HG03039 (cell line): ENCODE measurements at regions not wholly inside any gene's neighbourhood (a gene's known extent, or its start where the extent isn't known, plus 50 kb on each side); places are given as distances from the start of the nearest gene placed in this dataset.
"Not testable (repeated sequence)": the region's sequence is repeated elsewhere in the genome, so short reads cannot be mapped to it uniquely, and the experiment has no call there.

Experiments
- ATAC-seq: cut with Tn5 transposase; IDR thresholded peaks from one replicate; pipeline ENCODE4 v1.9.1; 2021; ENCODE audit warnings: mild to moderate bottlenecking, moderate library complexity; ENCODE audit not compliant: unreplicated experiment

DNA sequence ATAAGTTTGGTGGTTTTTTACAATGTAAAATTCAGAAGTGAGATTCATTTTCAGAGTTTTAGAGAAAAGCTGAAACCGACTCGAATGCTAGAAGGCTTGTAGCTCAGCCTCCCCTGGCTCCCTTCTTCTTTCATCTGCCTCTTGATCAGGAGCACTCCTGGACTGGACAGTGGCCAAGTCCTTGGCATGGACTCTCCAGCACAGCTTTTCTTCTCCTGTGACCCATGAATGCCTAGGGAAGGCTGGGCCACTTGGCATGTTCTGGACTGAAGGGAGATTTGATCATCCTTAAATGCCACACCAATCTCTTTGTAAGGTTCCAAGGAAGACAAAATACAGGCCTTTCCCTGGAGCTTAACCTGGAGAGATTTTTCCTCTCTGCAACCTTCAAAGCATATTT is 384.0 kb upstream of the SASH1 start:
- ATAC-seq, result no peak

DNA sequence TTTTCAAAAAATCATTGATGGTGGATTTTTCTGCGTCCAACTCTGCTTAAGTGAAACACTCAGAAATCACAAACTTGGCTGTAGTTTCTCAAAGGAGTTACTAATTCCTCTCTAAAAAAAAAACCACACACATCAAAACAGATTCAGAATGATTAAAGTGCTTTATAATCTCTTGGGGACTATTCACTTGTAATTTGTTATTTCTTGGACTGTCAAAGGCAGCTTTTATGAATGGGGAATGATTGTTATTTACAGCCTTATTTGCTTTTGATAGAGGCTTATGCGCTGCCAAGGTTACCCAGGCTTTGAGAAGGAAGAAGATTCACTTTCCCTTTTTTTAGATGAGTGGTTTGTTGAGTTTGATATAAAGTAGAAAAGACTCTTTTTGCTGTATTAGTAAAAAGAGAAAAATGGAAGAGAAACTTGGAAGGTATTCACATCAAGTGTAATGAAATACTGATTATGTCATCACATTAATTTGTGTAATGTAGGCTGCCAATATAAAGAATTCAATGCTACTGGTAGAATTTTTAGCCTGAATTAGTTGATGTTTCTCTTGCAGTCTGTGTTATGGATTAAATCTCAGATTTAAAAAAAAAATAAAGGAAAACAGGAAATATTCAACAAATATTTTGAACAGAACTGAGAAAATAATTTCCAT is 381.0 kb upstream of the SASH1 start:
- no peak for ATAC-seq

DNA sequence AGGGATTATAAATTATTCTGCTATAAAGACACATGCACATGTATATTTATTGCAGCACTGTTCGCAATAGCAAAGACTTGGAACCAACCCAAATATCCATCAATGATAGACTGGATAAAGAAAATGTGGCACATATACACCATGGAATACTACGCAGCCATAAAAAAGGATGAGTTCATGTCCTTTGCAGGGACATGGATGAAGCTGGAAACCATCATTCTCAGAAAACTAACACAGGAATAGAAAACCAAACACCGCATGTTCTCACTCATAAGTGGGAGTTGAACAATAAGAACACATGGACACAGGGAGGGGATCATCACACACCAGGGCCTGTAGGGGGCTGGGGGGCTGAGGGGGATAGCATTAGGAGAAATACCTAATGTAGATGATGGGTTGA is 377.2 kb upstream of the SASH1 start:
- not testable (repeated sequence) for ATAC-seq

DNA sequence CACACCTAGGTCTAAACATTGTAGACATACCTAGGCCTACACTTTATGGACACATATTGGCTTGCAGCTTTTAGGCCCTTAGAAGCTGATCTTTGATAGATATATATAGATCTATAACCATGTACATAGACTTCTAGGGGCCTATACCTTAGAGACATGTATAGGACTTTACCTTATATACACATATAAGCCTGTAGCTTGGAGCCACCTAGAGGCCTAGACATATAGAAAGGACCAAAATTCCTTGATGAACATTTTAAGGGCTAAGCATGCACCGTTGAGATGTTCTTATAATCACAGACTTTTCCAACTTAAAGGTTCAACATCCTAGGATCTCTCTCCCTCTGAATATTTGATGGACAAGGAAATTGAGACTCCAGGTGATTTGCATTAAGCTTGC is 371.7 kb upstream of the SASH1 start:
- no peak for ATAC-seq

DNA sequence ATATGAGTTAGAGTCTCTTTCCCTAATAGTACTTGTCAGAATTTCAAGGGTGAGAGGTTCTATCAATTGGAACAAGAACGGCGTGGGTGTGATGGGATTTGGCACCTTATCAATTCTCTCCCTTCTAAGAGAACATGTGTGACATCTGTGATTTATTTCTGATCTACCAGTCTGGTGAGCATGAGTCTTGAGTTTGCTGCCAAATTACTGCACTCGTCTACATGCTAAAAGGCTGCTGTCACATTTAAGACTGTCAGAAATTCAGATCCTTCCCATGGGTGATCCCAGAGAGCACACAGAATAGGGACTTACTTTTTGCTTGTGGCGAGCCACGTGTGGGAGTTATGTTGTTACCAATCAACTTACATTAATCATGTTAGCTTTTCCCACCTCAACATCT is 370.2 kb upstream of the SASH1 start:
- no peak for ATAC-seq

DNA sequence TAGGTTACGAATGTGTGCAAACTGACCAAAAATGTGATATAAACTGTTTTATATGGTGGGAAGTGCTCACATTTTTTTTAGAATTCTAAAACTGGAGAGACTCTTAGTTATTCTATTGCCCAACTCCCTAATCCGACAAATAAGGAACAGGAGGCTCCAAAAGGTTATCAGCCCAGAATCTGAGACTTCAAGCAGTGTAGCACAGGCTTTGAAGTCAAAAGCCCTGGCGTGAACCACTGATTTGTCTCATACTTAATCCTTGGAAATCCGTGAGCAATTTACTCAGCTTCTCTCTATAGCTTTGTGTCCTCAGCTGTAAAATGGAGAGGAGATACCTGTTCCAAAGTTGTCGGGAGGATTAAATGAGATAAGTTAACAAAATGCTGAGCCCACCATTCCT is 368.8 kb upstream of the SASH1 start:
- ATAC-seq, result no peak

DNA sequence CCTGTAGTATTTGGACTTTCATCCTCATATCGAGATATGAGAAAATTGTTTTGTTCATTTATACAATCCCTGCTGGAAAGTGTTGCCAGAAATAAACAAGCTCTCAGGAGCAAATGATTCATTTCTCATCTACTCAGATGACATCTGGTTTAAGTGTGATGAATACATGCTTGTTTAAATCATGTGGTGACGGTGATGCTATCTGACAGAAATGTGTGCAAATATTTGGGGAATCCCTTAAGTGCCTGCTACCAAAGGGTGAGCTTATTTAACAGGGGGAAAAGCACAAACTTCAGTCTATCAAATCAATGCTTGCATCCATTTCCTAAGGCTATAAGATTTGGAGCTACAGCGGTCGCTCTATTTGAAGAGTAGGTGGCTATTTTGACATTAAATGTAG is 368.3 kb upstream of the SASH1 start:
- ATAC-seq, result no peak

DNA sequence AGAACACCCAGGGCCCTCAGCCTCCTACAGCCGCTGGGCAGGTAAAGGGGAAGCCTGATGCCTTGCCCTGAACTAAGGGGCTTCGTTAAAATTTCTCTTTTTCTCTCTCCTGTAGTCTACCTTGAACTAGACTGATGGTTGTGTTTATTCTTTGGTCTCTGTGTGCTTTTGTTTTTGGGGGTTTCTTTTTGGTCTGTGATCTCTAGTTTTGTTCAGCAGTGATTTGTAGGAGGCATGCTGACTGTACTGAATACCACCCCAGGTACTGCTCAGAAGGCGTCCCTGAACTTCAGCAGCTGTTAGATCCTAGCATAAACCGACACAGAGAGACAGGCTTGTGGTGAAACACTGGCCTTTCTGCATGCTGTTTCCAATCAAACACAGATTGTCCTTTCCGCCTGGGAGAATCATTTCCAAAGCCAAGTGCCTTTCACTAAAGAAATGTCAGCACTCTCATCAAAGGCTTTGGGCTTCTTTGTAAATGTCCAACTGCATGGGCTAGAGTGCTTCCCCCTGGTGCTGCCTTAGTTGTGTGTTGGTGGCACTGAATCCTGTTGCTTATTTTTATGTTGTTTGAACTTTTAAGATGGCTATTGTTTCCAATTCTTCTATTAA is 364.7 kb upstream of the SASH1 start:
- no peak for ATAC-seq

DNA sequence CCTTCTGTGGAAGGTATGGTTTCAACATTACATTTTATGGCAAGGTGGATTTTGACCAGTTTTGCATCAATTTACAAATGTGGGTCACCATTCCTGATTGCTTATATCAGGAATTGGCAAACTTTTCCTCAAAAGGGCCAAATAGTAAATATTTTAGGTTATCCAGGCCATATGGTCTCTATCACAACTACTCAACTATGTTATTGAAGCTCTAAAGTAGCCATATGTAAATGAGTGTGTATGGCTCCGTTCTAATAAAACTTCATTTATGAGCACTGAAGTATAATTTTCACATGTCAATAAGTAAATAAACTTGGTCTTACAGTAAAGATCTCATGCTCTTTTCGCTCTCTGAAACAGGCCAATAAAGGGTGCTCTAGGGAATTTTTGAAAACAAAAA is 362.7 kb upstream of the SASH1 start:
- no peak for ATAC-seq

DNA sequence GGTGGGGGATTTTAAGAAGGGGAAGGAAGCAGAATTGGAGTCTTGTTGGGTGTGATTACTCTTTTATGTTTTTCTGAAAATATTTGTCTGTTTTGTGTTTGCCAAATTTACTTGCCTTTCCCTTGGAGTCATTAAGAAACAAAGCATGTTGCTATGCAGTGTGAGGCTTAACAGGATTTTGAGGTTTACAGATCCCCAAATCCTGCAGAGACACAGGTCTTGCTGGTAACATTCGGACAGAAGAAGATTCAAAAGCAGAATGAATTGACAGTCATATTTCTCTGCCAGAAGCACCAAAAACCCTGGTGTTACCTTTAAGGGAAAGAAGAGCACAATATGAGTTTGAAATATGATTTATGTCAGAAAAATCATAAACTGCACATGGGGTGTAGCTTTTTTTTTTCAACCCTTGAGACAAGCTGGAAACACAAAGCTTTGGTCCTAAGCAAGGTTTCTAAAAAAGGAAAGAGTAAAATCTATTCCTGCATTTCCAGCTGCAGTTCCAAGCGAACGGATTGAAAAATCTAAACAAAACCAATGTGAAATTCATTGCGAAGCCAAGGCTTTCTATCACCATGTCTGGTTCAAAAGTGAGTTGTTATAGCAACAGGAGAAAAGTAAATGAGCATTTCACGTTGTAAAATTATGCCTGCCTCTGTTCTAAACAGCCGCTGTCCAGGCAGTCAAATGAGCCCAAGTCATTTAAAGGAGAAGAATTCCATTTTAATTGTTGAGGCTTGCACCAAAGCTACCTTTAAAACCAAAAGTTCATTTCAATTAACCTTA is 358.9 kb upstream of the SASH1 start:
- ATAC-seq, result no peak

DNA sequence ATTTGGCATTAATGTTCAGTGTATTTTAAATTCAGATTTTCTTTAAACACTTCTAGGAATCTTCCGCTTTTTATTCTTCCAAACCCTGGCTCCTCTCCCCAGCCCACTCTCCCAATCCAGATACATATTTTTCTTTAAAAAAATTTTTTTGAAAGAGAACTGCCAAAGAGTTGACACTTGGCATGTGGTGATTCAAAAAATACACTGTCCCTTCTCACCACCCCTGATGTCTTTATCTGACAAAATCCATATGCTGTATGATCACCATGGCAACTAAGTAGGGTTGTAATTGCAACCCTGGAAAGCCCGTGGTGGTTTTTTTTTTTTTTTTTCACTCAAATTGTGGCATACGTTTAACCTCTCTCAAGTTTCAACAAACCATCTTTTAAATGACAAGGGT is 355.8 kb upstream of the SASH1 start:
- ATAC-seq, result no peak

DNA sequence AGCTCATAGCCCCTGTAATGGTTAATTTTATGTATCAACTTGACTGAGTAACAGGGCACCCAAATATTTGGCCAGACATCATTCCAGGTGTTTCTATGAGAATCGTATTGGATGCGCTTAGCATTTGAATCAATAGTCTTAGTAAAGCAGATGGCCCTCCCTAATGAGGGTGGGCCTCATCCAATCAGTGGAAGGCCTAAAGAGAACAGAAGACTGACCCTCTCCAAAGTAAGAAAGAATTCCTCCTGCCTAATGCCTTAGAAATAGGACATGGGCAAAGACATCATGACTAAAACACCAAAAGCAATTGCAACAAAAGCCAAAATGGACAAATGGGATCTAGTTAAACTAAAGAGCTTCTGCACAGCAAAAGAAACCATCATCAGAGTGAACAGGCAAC is 352.5 kb upstream of the SASH1 start:
- no peak for ATAC-seq

DNA sequence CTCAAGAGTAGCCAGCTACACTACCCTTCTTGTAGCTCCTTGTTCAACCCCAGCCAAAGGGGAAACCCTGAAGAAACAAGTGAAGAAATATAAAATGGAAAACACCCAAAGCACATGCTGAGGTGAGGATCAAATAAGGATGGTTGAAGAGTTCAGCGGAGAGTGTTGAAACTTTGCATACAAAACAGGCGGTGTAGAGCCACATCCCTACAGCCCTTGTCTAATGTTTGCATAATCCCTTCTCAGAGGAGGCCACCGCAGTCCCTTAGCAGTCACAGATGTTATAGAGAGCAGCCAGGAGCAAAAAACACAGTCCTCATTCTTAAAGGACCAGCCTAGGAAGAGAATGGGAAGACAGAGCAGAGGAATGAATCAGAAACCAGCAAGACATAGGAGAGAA is 350.7 kb upstream of the SASH1 start:
- no peak for ATAC-seq

DNA sequence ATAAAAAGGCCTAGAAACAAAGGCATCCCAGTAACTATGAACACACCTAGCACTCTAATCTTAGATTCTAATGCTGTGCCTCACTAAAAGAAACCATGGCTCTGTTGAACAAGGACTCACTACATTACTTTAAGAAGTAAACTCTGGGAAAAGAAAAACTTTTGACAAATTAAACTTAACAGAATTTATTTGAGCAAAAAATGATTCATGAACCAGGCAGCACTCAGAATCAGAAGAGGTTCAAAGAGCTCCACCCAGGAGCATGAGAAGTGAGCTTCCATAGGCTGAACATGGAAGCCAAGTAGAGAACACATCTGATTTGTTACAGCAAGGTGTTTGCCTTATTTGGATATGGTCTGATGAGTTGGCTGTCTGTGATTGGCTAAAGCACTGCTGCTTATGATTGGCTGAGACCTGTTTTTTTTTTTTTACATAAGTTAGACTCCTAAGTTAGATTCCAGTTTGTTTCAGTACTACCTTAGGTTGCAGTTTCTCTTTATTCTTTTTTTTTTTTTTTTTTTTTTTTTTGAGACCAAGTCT is 343.6 kb upstream of the SASH1 start:
- ATAC-seq, result no peak

DNA sequence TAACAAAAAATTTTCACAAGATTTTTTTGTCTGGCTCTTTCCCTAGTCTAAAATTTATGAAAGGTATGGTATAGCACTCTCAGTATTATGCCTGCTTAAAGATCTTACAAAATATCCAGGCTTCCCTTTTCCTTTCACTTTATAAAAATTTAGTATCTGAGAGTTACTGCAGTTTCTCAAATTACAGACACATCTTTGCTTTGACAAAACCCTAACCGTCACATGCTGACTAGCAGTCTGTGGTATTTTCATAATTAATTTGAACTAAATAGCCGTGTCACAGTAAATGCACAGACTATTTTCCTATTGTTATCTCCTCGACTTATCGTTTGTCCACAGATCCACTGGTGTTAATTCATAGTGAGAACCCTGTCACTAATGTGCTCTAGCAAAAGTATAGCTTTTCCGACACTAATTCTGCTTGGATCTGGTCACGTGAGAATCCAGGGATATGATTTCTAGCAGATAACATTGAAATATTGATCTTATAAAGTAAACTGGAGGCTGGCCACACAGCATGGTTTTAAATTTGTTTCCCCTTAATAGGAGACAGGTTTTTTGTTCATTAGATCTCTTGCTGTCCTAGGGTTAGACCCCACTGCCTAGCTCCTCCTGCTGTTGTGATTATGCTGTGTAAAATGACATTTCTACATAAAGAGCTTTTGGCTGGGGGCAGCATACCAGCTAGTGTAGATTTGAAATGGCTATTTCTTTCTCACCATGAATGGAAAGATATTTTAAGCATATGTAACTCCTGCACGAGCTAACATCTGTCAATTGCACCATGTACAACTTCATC is 340.6 kb upstream of the SASH1 start:
- no peak for ATAC-seq

DNA sequence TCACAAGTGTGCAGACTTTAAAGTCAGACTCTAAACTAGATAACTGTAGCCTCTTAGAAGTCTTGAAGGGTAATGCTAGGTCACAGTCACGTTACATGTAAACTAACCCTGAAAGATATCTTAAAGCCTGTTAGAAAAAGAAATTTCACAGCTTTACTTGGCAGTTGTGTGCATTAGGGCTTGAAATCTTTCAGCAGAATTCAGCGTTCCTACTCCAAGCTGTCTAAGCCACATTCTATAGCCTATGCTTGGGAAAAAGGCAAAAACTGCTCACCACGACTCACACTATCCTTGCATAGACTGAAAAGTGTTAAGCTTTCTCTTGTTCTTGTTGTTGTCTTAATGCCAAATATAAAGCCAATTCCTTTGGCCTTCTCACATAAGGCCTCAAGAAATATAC is 338.0 kb upstream of the SASH1 start:
- no peak for ATAC-seq

DNA sequence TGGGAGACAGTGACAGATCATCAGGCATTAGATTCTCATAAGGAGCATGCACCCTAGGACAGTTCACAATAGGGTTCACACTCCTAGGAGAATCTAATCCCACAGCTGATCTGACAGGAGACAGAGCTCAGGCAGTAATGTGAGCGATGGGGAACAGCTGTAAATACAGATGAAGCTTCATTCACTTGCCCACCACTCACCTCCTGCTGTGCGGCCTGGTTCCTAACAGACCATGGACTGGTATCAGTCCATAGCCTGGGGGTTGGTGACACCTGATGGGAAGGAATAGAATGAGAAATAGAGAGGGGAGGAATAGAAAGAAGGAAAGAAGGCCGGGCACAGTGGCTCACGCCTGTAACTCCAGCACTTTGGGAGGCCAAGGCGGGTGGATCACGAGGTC is 336.8 kb upstream of the SASH1 start:
- ATAC-seq, result no peak

DNA sequence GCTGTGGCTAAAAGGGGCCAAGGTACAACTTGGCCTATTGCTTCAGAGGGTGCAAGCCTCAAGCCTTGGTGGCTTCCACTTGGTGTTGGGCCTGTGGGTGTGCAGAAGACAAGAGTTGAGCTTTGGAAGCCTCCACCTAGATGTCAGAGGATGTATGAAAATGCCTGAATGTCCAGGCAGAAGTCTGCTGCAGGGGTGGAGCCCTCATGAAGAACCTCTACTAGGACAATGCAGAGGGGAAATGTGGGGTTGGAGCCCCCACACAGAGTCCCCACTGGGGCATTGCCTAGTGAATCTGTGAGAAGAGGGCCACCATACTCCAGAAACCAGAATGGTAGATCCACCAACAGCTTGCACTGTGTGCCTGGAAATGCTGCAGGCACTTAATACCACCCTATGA is 332.1 kb upstream of the SASH1 start:
- ATAC-seq, result not testable (repeated sequence)

DNA sequence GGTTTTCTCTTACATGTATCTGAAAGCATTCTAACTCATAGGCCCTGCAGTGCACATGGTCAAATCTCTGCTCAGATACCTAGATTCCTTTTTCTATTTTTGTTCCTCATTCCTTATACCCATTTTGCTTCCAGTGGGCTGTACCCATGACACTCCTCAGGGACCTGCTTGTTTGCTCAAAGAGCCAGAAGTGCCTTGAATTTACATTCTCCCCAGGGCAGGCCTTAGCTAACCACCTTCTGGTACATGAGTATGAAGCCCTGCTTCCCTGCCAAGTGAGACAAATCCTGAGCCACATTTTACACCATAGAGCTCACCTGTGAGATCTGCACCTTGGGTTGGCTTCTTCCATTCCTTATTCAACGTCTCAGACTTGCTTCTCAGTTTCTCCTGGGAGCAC is 326.6 kb upstream of the SASH1 start:
- no peak for ATAC-seq

DNA sequence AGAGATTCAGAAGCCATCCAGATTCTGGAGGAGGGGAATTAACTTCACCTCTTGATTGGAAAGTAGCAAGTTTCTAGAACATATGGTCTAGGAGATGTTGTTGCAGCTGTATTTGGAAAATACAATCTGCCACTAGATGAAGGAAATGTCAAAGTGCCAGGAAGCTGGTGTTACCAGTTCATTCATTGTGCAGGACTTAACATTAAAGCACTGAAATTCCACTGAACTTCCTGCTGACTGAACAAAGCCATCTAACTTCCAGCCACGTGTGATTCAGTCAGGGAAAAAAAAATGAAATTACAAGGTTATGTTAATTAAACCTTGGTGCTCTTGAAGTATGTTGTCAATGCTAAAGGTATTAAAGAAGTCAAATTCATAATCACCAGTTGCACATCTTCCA is 321.5 kb upstream of the SASH1 start:
- no peak for ATAC-seq

DNA sequence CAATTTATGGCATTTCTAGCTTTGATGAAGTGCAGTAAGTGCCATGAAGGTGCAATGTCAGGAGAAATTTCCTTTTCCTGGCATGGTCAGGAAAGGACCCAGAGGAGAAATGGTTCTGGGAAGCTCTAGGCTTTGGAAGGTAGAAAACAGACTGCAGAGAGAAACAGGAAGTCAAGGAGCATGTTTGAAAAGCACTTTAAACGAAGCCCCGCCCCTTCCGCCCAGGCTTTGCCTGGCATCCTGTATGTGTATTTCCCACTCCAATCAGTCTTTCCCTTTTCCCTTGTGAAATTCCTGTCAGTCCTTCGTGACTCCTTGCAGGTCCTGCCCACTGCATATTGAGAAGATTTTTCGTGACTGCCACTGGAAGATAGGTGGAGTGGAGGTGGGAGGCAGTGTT is 320.9 kb upstream of the SASH1 start:
- no peak for ATAC-seq
